Vagina (tissue), 2 donors: ENCODE measurements at regions not wholly inside any gene's neighbourhood (a gene's known extent, or its start where the extent isn't known, plus 50 kb on each side); places are given as distances from the start of the nearest gene placed in this dataset.
"Not testable (repeated sequence)": the region's sequence is repeated elsewhere in the genome, so short reads cannot be mapped to it uniquely, and the experiment has no call there.

ENCODE experiments used
- DNase-seq, 2 donors: peaks; one replicate each; pipeline ENCODE4 v3.0.0-alpha.2; 2017; ENCODE audit errors: extremely low spot score in 2 of 2
- H3K27ac ChIP-seq: fragments of 200-600 bp; sonication (generic); one replicate; pipeline ENCODE4 v1.5.1; 2019
- H3K27me3 ChIP-seq: fragments of 200-600 bp; sonication (generic); one replicate; pipeline ENCODE4 v1.5.1; 2019
- H3K36me3 ChIP-seq, 2 donors: fragments of 200-600 bp; sonication (generic); one replicate each; pipeline ENCODE4 v1.5.1; 2017 to 2019
- H3K4me1 ChIP-seq: fragments of 200-600 bp; sonication (generic); one replicate; pipeline ENCODE4 v1.5.1; 2019
- H3K4me3 ChIP-seq, 2 donors: fragments of 200-600 bp; sonication (generic); 1 replicate in 1 of 2; 2 replicates in 1 of 2; pipeline ENCODE4 v1.5.1; 2016 to 2019
- H3K9me3 ChIP-seq: fragments of 200-600 bp; sonication (generic); one replicate; pipeline ENCODE4 v1.5.1; 2019
- POLR2A ChIP-seq, 2 donors: fragments of 450-650 bp; IDR thresholded peaks; one replicate each; pipeline ENCODE4 v1.6.1; 2017; ENCODE audit warnings: antibody characterized with exemption in 2 of 2, mild to moderate bottlenecking in 2 of 2, moderate library complexity in 2 of 2
- POLR2AphosphoS5 ChIP-seq, 2 donors: sonication (generic); formaldehyde crosslinking; IDR thresholded peaks; one replicate each; pipeline ENCODE4 v1.9.0; 2017; ENCODE audit warnings: antibody characterized with exemption in 2 of 2, mild to moderate bottlenecking in 2 of 2, low read depth in 1 of 2; ENCODE audit not compliant: insufficient read depth in 1 of 2
- intact Hi-C: fragments of 100-400 bp; cut with DNase I; formaldehyde crosslinking; loops from one replicate; pipeline ENCODE4 v1.15.1; 2023
- TF ChIP-seq, protein P1 (sequence below), 3 experiments: fragments of 450-650 bp in 2 of 3; fragments of 200-600 bp in 1 of 3; sonication (generic) in 1 of 3; IDR thresholded peaks; one replicate each; pipeline ENCODE4 v1.5.1; 2017 to 2019; ENCODE audit warnings: antibody characterized with exemption in 3 of 3, mild to moderate bottlenecking in 2 of 3, moderate library complexity in 2 of 3

DNA sequence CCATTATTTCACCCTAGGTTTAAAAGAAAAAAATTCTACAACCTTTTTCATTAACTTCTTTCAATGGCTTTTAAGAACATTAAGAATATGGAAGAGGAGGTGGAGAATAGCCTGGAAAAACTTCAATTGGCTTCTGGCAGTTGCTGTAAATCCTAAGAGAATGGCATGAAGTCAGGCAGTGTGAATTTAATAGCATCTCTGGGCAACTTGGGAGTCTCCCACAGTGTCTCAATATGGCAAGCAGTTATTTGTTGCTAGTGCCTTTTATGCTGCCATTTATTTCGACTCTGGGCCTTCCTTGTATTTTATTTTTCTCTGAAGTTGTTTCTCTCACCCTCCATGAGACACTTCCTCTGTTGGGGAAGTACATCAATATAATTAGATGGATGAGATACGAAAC is 322.1 kb downstream of the CBLL2 start:
- no peaks in the 10 kb centered on the region for H3K27me3 ChIP-seq
- no peak for DNase-seq
- H3K9me3 ChIP-seq, result no peaks in the 10 kb centered on the region
- H3K36me3 ChIP-seq, result no peaks in the 10 kb centered on the region
- no peak overlapping the region for H3K4me3 ChIP-seq
- intact Hi-C loops, result no loop called here
- no peaks in the 10 kb centered on the region for H3K4me1 ChIP-seq
- no peak for TF ChIP-seq POLR2AphosphoS5 (IDR thresholded peaks at IDR 0.05; ENCODE audit: insufficient read depth in 1 of 2, low read depth in 1 of 2)
- TF ChIP-seq POLR2A (IDR thresholded peaks at IDR 0.05), result no peak
- TF ChIP-seq, protein P1, sequence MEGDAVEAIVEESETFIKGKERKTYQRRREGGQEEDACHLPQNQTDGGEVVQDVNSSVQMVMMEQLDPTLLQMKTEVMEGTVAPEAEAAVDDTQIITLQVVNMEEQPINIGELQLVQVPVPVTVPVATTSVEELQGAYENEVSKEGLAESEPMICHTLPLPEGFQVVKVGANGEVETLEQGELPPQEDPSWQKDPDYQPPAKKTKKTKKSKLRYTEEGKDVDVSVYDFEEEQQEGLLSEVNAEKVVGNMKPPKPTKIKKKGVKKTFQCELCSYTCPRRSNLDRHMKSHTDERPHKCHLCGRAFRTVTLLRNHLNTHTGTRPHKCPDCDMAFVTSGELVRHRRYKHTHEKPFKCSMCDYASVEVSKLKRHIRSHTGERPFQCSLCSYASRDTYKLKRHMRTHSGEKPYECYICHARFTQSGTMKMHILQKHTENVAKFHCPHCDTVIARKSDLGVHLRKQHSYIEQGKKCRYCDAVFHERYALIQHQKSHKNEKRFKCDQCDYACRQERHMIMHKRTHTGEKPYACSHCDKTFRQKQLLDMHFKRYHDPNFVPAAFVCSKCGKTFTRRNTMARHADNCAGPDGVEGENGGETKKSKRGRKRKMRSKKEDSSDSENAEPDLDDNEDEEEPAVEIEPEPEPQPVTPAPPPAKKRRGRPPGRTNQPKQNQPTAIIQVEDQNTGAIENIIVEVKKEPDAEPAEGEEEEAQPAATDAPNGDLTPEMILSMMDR (IDR thresholded peaks at IDR 0.05), result no peak
- H3K27ac ChIP-seq, result no peak overlapping the region

DNA sequence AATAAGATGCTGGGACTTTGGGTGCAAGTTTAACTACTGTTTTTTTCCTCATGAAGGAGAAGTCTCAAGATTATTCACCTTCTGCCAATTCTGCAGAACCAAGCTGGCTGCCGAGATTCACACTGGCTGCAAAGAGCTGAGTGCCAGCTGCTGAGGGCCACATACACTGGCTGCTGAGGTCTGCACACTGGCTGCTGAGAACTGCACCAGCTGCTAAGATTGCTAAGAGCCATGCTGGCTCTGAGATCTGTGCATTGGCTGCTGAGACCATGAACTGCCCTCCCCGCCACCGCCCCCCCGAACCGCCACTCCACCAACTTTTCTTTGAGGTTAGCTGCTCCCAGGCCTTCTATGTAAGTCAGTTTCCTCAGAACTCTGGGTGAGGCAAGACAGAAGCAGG is 330.3 kb downstream of the CBLL2 start:
- Histone ChIP-seq H3K36me3 (no peaks in the 10 kb centered on the region), H3K9me3 (no peaks in the 10 kb centered on the region), H3K27ac (no peak overlapping the region), H3K4me3 (no peak overlapping the region), H3K4me1 (no peaks in the 10 kb centered on the region), H3K27me3 (no peaks in the 10 kb centered on the region)
- intact Hi-C loops, result no loop called here
- DNase-seq, result no peak
- TF ChIP-seq POLR2AphosphoS5 (IDR thresholded peaks at IDR 0.05; ENCODE audit: insufficient read depth in 1 of 2, low read depth in 1 of 2), result no peak
- TF ChIP-seq, protein P1 (IDR thresholded peaks at IDR 0.05), result no peak
- TF ChIP-seq POLR2A (IDR thresholded peaks at IDR 0.05), result no peak

DNA sequence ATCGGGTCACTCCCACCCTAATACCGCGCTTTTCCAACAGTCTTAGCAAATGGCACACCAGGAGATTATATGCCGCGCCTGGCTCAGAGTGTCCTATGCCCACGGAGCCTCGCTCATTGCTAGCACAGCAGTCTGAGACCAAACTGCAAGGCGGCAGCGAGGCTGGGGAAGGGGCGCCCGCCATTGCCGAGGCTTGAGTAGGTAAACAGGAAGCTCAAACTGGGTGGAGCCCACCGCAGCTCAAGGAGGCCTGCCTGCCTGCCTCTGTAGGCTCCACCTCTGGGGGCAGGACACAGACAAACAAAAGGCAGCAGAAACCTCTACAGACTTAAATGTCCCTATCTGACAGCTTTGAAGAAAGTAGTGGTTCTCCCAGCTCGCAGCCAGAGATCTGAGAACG is 336.7 kb downstream of the CBLL2 start:
- DNase-seq, H3K9me3 ChIP-seq: not testable (repeated sequence)

DNA sequence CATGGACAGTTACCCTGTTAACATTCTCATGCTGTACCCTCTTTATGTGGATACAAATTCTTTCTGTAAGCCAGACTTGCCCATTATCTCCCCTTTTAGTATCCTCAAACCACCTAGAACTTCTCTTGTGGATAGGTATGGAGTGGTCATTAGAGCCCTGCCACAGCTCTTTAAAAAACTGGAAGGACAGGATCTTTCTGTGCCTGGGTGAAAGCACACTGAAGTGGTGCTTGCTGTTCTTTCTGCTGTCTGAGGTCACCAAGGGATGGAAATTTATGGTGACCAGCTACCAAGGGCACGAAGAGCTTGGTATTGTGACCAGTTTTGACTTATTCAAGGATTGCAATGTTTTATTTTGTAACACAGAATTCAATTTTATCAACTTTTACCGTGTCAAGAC is 344.2 kb downstream of the CBLL2 start:
- TF ChIP-seq, protein P1 (IDR thresholded peaks at IDR 0.05), result no peak
- TF ChIP-seq POLR2A (IDR thresholded peaks at IDR 0.05), result no peak
- TF ChIP-seq POLR2AphosphoS5 (IDR thresholded peaks at IDR 0.05; ENCODE audit: insufficient read depth in 1 of 2, low read depth in 1 of 2), result no peak
- no peaks in the 10 kb centered on the region for H3K36me3 ChIP-seq
- no peaks in the 10 kb centered on the region for H3K27me3 ChIP-seq

More for the DNA sequence above, 336.7 kb downstream of the CBLL2 start:
- intact Hi-C loops, H3K4me3 ChIP-seq, H3K36me3 ChIP-seq, H3K4me1 ChIP-seq, H3K27ac ChIP-seq, H3K27me3 ChIP-seq: not testable (repeated sequence)

DNA sequence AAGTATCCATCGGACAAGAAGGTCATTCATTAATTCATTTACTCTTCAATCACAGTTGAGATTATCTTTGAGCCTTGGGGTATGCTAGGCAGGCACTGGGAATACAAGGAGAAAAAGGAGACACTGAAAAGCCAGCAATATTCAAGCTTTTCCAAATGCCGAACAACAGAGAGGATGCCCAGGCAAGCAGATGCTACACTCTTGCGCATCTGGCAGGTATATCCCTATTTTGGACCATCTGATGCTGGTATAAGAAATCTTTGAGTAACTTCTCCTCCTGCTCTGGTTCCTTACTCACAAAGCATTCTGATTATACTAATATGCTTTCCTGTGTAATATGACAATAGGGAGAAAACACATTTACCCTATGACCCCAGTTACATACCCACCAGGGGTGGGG is 354.9 kb downstream of the CBLL2 start:
- DNase-seq, result no peak
- Histone ChIP-seq H3K4me1 (no peaks in the 10 kb centered on the region), H3K27ac (no peak overlapping the region), H3K36me3 (no peaks in the 10 kb centered on the region), H3K27me3 (no peaks in the 10 kb centered on the region), H3K9me3 (no peaks in the 10 kb centered on the region), H3K4me3 (no peak overlapping the region)
- intact Hi-C loops, result no loop called here
- TF ChIP-seq, protein P1 (IDR thresholded peaks at IDR 0.05), result no peak
- TF ChIP-seq POLR2A (IDR thresholded peaks at IDR 0.05) (no peak), POLR2AphosphoS5 (IDR thresholded peaks at IDR 0.05; ENCODE audit: insufficient read depth in 1 of 2, low read depth in 1 of 2) (no peak)

More for the DNA sequence above, 344.2 kb downstream of the CBLL2 start:
- no peak for DNase-seq
- H3K4me3 ChIP-seq, result no peak overlapping the region
- intact Hi-C loops, result no loop called here
- no peaks in the 10 kb centered on the region for H3K9me3 ChIP-seq
- H3K4me1 ChIP-seq, result no peaks in the 10 kb centered on the region
- no peak overlapping the region for H3K27ac ChIP-seq

DNA sequence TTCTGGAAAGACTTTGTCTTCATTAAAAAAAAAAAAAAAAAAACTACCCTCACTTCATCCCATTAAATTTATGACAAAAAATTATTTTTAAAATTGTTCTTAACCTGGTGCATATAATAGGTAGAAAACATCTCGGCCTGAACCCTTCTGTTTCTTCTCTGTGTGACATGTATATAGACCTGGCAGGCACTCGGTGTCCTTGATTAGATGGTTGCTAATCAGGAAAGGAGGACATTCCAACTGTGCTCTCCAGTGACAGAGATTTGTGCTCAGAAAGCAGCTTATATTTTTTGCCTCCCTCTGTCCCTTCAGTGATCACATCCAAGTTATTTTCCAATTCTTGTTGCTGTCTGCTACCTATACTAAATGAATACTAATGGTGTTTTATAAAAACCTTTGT is 355.6 kb downstream of the CBLL2 start:
- no peaks in the 10 kb centered on the region for H3K27me3 ChIP-seq
- no peaks in the 10 kb centered on the region for H3K36me3 ChIP-seq
- TF ChIP-seq POLR2AphosphoS5 (IDR thresholded peaks at IDR 0.05; ENCODE audit: insufficient read depth in 1 of 2, low read depth in 1 of 2) (no peak), POLR2A (IDR thresholded peaks at IDR 0.05) (no peak)
- TF ChIP-seq, protein P1 (IDR thresholded peaks at IDR 0.05), result no peak
- H3K4me3 ChIP-seq, result no peak overlapping the region
- no peaks in the 10 kb centered on the region for H3K4me1 ChIP-seq
- no peak overlapping the region for H3K27ac ChIP-seq
- H3K9me3 ChIP-seq, result no peaks in the 10 kb centered on the region
- no peak for DNase-seq
- intact Hi-C loops, result no loop called here
